HL-60 (cell line): ENCODE measurements at regions not wholly inside any gene's neighbourhood (a gene's known extent, or its start where the extent isn't known, plus 50 kb on each side); places are given as distances from the start of the nearest gene placed in this dataset.

Experiments
- DNase-seq, 2 experiments: peaks; one replicate each; pipeline ENCODE4 v3.0.0-alpha.2; 2010 to 2020; ENCODE audit warnings: low read depth in 1 of 2, low spot score in 1 of 2
- H3K27ac ChIP-seq: fragments of 250-450 bp; sonication (Bioruptor Pico); replicated peaks from 2 replicates; pipeline ENCODE4 v1.5.1; 2020; ENCODE audit warnings: mild to moderate bottlenecking, moderate library complexity
- H3K27me3 ChIP-seq: fragments of 250-450 bp; sonication (Bioruptor Pico); 2 replicates; pipeline ENCODE4 v1.5.1; 2021; ENCODE audit warnings: mild to moderate bottlenecking, moderate library complexity; ENCODE audit not compliant: insufficient read depth, poor library complexity, severe bottlenecking
- H3K4me3 ChIP-seq: replicated peaks from 2 replicates; pipeline ENCODE4 v1.5.1; 2011; ENCODE audit warnings: mild to moderate bottlenecking, control low read depth, low read length; ENCODE audit not compliant: insufficient read depth
- GABPA ChIP-seq: IDR thresholded peaks from 2 replicates; pipeline ENCODE4 v1.6.1; 2012; ENCODE audit warnings: low read depth
- POLR2AphosphoS5 ChIP-seq: IDR thresholded peaks from 2 replicates; pipeline ENCODE4 v1.6.1; 2012; ENCODE audit warnings: low read depth
- SPI1 ChIP-seq: IDR thresholded peaks from 2 replicates; pipeline ENCODE4 v1.6.1; 2012; ENCODE audit warnings: low read depth, mild to moderate bottlenecking, borderline replicate concordance
- TF ChIP-seq, protein P1 (sequence below): IDR thresholded peaks from 2 replicates; pipeline ENCODE4 v1.6.1; 2012; ENCODE audit warnings: low read depth; ENCODE audit not compliant: insufficient replicate concordance
- TF ChIP-seq, protein P2 (sequence below): IDR thresholded peaks from one replicate; pipeline ENCODE4 v1.5.1; 2011; ENCODE audit warnings: low read length, control low read depth, inconsistent platforms; ENCODE audit not compliant: insufficient read depth

DNA sequence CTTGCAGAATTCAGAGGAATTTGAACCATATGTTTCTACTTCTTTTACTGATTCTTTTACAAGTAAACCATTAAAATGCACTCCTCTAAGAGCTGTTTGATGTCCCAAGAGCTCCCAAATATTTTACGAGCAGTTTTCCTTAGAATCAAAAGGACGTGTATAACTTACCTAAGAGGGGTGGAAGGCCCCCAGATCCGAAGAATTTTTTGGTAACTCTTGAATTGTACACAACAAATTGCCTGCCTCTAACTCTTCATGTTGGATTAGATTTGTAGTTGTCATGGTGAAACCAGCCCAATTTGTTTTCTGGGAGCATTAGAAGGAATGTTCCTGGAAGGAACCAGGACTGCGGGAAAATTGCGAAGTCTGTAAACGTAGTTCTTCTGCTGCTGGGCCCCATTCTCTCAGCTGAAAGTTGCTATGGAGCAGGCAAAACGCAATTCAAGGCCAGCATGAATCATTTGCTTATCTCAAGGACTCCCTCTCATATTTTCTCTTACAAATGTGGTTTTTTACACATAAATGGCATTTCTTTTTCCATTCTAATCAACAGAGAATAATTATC lies 124.8 kb upstream of the TMEM72 start:
- DNase-seq = no peak
- TF ChIP-seq SPI1 (no peak), POLR2AphosphoS5 (no peak), GABPA (no peak)
- TF ChIP-seq, protein P1, sequence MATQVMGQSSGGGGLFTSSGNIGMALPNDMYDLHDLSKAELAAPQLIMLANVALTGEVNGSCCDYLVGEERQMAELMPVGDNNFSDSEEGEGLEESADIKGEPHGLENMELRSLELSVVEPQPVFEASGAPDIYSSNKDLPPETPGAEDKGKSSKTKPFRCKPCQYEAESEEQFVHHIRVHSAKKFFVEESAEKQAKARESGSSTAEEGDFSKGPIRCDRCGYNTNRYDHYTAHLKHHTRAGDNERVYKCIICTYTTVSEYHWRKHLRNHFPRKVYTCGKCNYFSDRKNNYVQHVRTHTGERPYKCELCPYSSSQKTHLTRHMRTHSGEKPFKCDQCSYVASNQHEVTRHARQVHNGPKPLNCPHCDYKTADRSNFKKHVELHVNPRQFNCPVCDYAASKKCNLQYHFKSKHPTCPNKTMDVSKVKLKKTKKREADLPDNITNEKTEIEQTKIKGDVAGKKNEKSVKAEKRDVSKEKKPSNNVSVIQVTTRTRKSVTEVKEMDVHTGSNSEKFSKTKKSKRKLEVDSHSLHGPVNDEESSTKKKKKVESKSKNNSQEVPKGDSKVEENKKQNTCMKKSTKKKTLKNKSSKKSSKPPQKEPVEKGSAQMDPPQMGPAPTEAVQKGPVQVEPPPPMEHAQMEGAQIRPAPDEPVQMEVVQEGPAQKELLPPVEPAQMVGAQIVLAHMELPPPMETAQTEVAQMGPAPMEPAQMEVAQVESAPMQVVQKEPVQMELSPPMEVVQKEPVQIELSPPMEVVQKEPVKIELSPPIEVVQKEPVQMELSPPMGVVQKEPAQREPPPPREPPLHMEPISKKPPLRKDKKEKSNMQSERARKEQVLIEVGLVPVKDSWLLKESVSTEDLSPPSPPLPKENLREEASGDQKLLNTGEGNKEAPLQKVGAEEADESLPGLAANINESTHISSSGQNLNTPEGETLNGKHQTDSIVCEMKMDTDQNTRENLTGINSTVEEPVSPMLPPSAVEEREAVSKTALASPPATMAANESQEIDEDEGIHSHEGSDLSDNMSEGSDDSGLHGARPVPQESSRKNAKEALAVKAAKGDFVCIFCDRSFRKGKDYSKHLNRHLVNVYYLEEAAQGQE = no peak
- TF ChIP-seq, protein P2, sequence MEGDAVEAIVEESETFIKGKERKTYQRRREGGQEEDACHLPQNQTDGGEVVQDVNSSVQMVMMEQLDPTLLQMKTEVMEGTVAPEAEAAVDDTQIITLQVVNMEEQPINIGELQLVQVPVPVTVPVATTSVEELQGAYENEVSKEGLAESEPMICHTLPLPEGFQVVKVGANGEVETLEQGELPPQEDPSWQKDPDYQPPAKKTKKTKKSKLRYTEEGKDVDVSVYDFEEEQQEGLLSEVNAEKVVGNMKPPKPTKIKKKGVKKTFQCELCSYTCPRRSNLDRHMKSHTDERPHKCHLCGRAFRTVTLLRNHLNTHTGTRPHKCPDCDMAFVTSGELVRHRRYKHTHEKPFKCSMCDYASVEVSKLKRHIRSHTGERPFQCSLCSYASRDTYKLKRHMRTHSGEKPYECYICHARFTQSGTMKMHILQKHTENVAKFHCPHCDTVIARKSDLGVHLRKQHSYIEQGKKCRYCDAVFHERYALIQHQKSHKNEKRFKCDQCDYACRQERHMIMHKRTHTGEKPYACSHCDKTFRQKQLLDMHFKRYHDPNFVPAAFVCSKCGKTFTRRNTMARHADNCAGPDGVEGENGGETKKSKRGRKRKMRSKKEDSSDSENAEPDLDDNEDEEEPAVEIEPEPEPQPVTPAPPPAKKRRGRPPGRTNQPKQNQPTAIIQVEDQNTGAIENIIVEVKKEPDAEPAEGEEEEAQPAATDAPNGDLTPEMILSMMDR = no peak
- Histone ChIP-seq H3K27me3 (no peaks in the 10 kb centered on the region), H3K4me3 (no peak overlapping the region), H3K27ac (no peak overlapping the region)

DNA sequence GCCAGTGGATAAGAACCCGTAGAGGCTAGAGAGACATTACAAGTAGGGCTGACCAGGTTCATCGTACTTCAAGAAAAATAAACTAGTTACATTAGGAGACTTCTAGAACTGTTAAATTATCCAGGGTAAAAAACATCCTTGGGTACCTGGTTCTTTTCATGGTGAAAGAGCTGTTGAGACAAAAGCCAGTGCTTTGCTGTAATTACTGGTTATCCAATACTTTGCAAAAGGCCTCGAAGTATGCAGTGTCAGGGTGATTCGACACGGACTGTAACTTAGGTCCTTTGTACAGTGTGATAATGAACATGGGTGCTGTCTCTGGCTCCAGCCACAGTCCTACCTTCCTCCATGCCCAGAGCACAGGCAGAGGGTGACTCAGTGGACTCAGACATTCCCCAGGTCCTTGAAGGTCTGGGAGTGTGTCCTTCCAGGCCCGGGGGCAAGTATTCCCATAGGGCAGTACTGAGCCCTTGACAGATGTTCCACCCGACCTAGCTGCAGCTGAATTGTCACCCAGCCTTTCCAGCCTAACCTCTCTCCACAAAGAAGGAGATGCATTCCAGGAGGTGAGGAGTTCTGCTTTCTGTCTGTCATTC lies 123.6 kb upstream of the TMEM72 start:
- DNase-seq = no peak
- Histone ChIP-seq H3K27ac (no peak overlapping the region), H3K27me3 (peaks cover 2% of the 10 kb centered on the region), H3K4me3 (no peak overlapping the region)
- no peak for TF ChIP-seq SPI1
- TF ChIP-seq, protein P1 = no peak
- TF ChIP-seq POLR2AphosphoS5 = no peak
- TF ChIP-seq GABPA = no peak
- TF ChIP-seq, protein P2 = no peak

DNA sequence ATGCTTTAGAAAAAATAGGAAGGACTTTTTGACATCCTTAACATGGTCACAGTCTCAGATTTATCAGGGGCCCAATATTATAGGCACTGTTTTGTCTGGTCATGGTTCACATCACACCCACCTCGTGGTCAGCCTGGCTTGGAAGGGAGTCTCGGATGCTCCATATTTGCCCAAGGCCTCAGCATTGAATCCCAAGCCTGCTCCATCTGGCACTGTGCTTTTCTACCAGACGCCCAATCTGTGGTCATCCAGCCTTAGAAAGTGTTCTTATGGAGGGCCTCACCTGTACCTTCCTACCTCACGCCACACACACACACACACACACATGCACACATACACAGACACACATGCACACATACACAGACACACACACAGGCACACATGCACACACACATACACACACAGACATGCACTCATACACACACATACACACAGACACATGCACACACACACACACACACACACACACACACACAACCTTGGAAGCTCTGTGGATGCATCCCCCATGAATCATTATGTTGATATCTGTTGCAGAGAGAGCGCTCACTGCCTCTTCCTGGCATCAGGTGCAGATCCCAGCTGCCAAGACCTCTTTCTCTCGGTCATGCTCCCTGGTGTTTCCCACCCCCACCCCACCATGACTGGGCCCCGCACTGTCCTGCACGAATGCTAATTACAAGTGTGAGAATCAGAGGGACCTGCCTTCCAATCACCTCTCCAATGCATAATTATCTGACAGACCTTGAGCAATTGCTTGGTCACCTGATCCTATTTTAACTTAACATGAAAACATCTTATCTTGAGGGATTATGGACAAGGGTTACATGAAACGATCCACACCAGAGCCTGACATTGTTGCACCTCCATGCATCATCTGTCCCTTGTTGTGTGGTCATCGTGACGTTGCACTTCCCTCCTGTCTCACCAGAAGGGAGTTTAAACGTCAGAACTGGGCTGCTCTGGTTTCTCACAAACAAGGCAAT lies 122.7 kb upstream of the TMEM72 start:
- TF ChIP-seq, protein P2 = no peak
- no peak for TF ChIP-seq POLR2AphosphoS5
- TF ChIP-seq, protein P1 = no peak
- no peak for TF ChIP-seq SPI1
- TF ChIP-seq GABPA = no peak
- H3K27ac ChIP-seq = no peak overlapping the region
- no peak overlapping the region for H3K4me3 ChIP-seq
- no peak for DNase-seq
- peaks cover 2% of the 10 kb centered on the region for H3K27me3 ChIP-seq
